HEK293 (cell line): ENCODE measurements at regions not wholly inside any gene's neighbourhood (a gene's known extent, or its start where the extent isn't known, plus 50 kb on each side); places are given as distances from the start of the nearest gene placed in this dataset.
"Not testable (repeated sequence)": the region's sequence is repeated elsewhere in the genome, so short reads cannot be mapped to it uniquely, and the experiment has no call there.

ENCODE experiments used
- CTCF ChIA-PET: fragments of 350-600 bp; formaldehyde crosslinking; extraction: SDS; loops from one replicate; lab custom pipeline; 2021; ENCODE audit warnings: antibody characterized with exemption; lab: Yijun Ruan, JAX
- POLR2A ChIA-PET: fragments of 300-600 bp; formaldehyde crosslinking; extraction: SDS; loops from one replicate; lab custom pipeline; 2020; ENCODE audit warnings: antibody characterized with exemption, inconsistent platforms; lab: Yijun Ruan, JAX
- H3K27ac ChIP-seq: fragments of 200-500 bp; sonication (Bioruptor generic); 2 replicates; pipeline ENCODE4 v1.5.1; 2014; ENCODE audit warnings: low read depth, low read length, control low read depth, inconsistent platforms; ENCODE audit errors: extremely low read depth
- H3K36me3 ChIP-seq, 2 experiments: fragments of 200-500 bp in 1 of 2; sonication (Bioruptor generic) in 1 of 2; 1 replicate in 1 of 2; 2 replicates in 1 of 2; pipeline ENCODE4 v1.5.1; 2014 to 2017; ENCODE audit warnings: inconsistent platforms in 2 of 2, low read length in 2 of 2; ENCODE audit not compliant: control insufficient read depth in 2 of 2, insufficient read depth in 1 of 2
- H3K4me1 ChIP-seq: fragments of 200-500 bp; sonication (Bioruptor generic); 2 replicates; pipeline ENCODE4 v1.5.1; 2014; ENCODE audit warnings: mild to moderate bottlenecking, low read length, inconsistent platforms; ENCODE audit not compliant: control insufficient read depth, insufficient read depth
- H3K4me3 ChIP-seq: 2 replicates; pipeline ENCODE4 v1.5.1; 2011; ENCODE audit warnings: low read depth, mild to moderate bottlenecking, control low read depth, low read length, moderate library complexity
- H3K9me3 ChIP-seq: fragments of 200-500 bp; sonication (Bioruptor generic); 2 replicates; pipeline ENCODE4 v1.5.1; 2014; ENCODE audit warnings: low read depth, low read length, inconsistent platforms; ENCODE audit not compliant: control insufficient read depth, insufficient read depth
- ATF2 ChIP-seq: fragments of 450-650 bp; formaldehyde crosslinking; IDR thresholded peaks from 2 replicates; pipeline ENCODE4 v1.5.1; 2016; ENCODE audit warnings: missing biosample characterization, missing genetic modification characterization, low read depth
- ELK4 ChIP-seq: IDR thresholded peaks from 2 replicates; pipeline ENCODE4 v1.6.1; 2011; ENCODE audit warnings: mild to moderate bottlenecking, low read depth, low read length, borderline replicate concordance
- GFI1B ChIP-seq: fragments of 450-650 bp; formaldehyde crosslinking; IDR thresholded peaks from 2 replicates; pipeline ENCODE4 v1.5.1; 2016; ENCODE audit warnings: missing biosample characterization, missing genetic modification characterization
- GLIS1 ChIP-seq: fragments of 450-650 bp; formaldehyde crosslinking; IDR thresholded peaks from 2 replicates; pipeline ENCODE4 v1.5.1; 2016; ENCODE audit warnings: missing biosample characterization, missing genetic modification characterization
- PRDM10 ChIP-seq: fragments of 450-650 bp; formaldehyde crosslinking; IDR thresholded peaks from 2 replicates; pipeline ENCODE4 v1.5.1; 2016; ENCODE audit warnings: missing biosample characterization, missing genetic modification characterization
- SALL2 ChIP-seq: fragments of 450-650 bp; formaldehyde crosslinking; IDR thresholded peaks from 2 replicates; pipeline ENCODE4 v1.5.0; 2017; ENCODE audit warnings: missing biosample characterization, mild to moderate bottlenecking, missing genetic modification characterization, borderline replicate concordance
- ZBTB1 ChIP-seq: fragments of 450-650 bp; formaldehyde crosslinking; IDR thresholded peaks from 2 replicates; pipeline ENCODE4 v1.5.1; 2016; ENCODE audit warnings: missing biosample characterization, missing genetic modification characterization
- ZBTB17 ChIP-seq: fragments of 450-650 bp; formaldehyde crosslinking; IDR thresholded peaks from 2 replicates; pipeline ENCODE4 v1.5.1; 2016; ENCODE audit warnings: missing biosample characterization, missing genetic modification characterization
- ZNF214 ChIP-seq: fragments of 450-650 bp; formaldehyde crosslinking; IDR thresholded peaks from 2 replicates; pipeline ENCODE4 v1.5.1; 2017; ENCODE audit warnings: missing biosample characterization, mild to moderate bottlenecking, missing genetic modification characterization, borderline replicate concordance
- ZNF433 ChIP-seq: fragments of 450-650 bp; formaldehyde crosslinking; IDR thresholded peaks from 2 replicates; pipeline ENCODE4 v1.5.1; 2016; ENCODE audit warnings: missing biosample characterization, missing genetic modification characterization, low read depth
- ZNF596 ChIP-seq: fragments of 450-650 bp; IDR thresholded peaks from 2 replicates; pipeline ENCODE4 v1.5.0; 2018; ENCODE audit warnings: missing biosample characterization, mild to moderate bottlenecking, missing genetic modification characterization, moderate library complexity
- ZNF624 ChIP-seq: fragments of 450-650 bp; formaldehyde crosslinking; IDR thresholded peaks from 2 replicates; pipeline ENCODE4 v1.5.1; 2017; ENCODE audit warnings: missing biosample characterization, missing genetic modification characterization
- ZNF629 ChIP-seq: fragments of 450-650 bp; formaldehyde crosslinking; IDR thresholded peaks from 2 replicates; pipeline ENCODE4 v1.5.1; 2017; ENCODE audit warnings: missing biosample characterization, missing genetic modification characterization
- ZNF639 ChIP-seq: fragments of 450-650 bp; formaldehyde crosslinking; IDR thresholded peaks from 2 replicates; pipeline ENCODE4 v1.5.1; 2016; ENCODE audit warnings: missing biosample characterization, missing genetic modification characterization

- POLR2A ChIA-PET = not testable (repeated sequence)
- TF ChIP-seq GLIS1 (tag by site-specific recombination) (peak; percentile 57), ZBTB17 (tag by site-specific recombination) (0 out of 2 replicates have a peak, but pooled peaks have one; percentile 22)
- CTCF ChIA-PET = interaction anchor here (0.5 to 1.2 kb wide), 3 partner anchors 9 to 776 kb away, joined by 3 to 4 read pairs (median 4); no protein-coding TSS in a partner anchor
Observed at GRCh38 chr6:25207453-25208155, 71.6 kb upstream of the CARMIL1 start.

GRCh38 chr6:25215881-25216280 lies 63.3 kb upstream of the CARMIL1 start:
- H3K9me3 ChIP-seq = no peaks in the 10 kb centered on the region
- POLR2A ChIA-PET = no interaction called here
- TF ChIP-seq ZNF596 (tag by site-specific recombination) (no peak), ZNF624 (tag by site-specific recombination) (no peak), SALL2 (tag by site-specific recombination) (no peak), ZNF214 (tag by site-specific recombination) (no peak), ZNF639 (tag by site-specific recombination) (no peak)
- TF ChIP-seq, all 188 proteins: peak for 0
- Histone ChIP-seq H3K36me3 (no peaks in the 10 kb centered on the region), H3K4me1 (no peaks in the 10 kb centered on the region), H3K27ac (no peak overlapping the region), H3K4me3 (no peak overlapping the region)
- CTCF ChIA-PET = interaction anchor here (2.7 kb wide), 1 partner anchor 8 kb away, joined by 17 read pairs; no protein-coding TSS in a partner anchor

More at GRCh38 chr6:25207453-25208155, 71.6 kb upstream of the CARMIL1 start:
- not testable (repeated sequence) for H3K4me1 ChIP-seq, H3K9me3 ChIP-seq, H3K27ac ChIP-seq, H3K36me3 ChIP-seq, H3K4me3 ChIP-seq

- H3K9me3 ChIP-seq = no peaks in the 10 kb centered on the region
- no peak overlapping the region for H3K4me3 ChIP-seq
- H3K36me3 ChIP-seq = no peaks in the 10 kb centered on the region
- no peak overlapping the region for H3K27ac ChIP-seq
- peak; percentile 55; the same call in 1 of the 2 replicates for TF ChIP-seq GFI1B (tag by site-specific recombination)
- TF ChIP-seq ELK4 = no peak
- no peak for TF ChIP-seq ZNF433
- TF ChIP-seq ZNF629 = peak; percentile 35; the same call in 1 of the 2 replicates
- peak; percentile 32; the same call in 1 of the 2 replicates for TF ChIP-seq ATF2 (tag by site-specific recombination)
- TF ChIP-seq ZBTB17 (tag by site-specific recombination) = peak; percentile 64
- TF ChIP-seq ZBTB1 = no peak
- TF ChIP-seq PRDM10 (tag by site-specific recombination) = peak; percentile 82
- no peaks in the 10 kb centered on the region for H3K4me1 ChIP-seq
- ChIA-PET CTCF (interaction anchor here (0.6 to 1.2 kb wide), 2 partner anchors 48 to 674 kb away, joined by 3 to 4 read pairs; no protein-coding TSS in a partner anchor), POLR2A (no interaction called here)
Observed at GRCh38 chr6:25217302-25217701, 61.9 kb upstream of the CARMIL1 start.
